Astrocyte of the cerebellum (primary cell): ENCODE measurements at regions not wholly inside any gene's neighbourhood (a gene's known extent, or its start where the extent isn't known, plus 50 kb on each side); places are given as distances from the start of the nearest gene placed in this dataset.
"Not testable (repeated sequence)": the region's sequence is repeated elsewhere in the genome, so short reads cannot be mapped to it uniquely, and the experiment has no call there.

ENCODE experiments used
- DNase-seq: peaks from one replicate; pipeline ENCODE4 v3.0.0-alpha.2; 2011; ENCODE audit warnings: low read depth
- H3K4me3 ChIP-seq: 2 replicates; pipeline ENCODE4 v1.5.1; 2011; ENCODE audit warnings: mild to moderate bottlenecking, low read depth, low read length, moderate library complexity
- in situ Hi-C: cut with HindIII; loops from 2 replicates; pipeline ENCODE4 v1.10.0; 2017; ENCODE audit warnings: low sequenced_read_pairs
- TF ChIP-seq, protein P1 (sequence below): IDR thresholded peaks from 2 replicates; pipeline ENCODE4 v1.5.1; 2012; ENCODE audit warnings: low read length, low read depth, moderate library complexity, mild to moderate bottlenecking; ENCODE audit errors: missing control alignments

DNA sequence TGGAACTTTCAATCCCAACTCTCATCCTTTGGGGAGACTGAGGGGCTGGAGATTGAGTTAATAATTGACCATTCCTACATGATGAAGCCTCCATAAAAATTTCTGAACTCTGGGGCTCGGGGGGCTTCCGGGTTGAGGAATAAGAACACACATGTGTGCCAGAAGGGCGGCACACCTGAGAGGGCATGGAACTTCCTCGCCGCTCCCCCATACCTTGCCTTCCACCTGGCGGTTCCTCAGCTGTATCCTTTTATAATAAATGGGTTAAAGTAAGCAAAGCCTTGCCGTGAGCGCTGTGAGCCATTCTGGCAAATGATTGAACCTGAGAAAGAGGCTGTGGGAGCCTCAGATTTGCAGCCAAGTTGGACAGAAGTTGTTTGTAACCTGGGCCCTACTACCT is 164.8 kb downstream of the LY86 start:
- TF ChIP-seq, protein P1, sequence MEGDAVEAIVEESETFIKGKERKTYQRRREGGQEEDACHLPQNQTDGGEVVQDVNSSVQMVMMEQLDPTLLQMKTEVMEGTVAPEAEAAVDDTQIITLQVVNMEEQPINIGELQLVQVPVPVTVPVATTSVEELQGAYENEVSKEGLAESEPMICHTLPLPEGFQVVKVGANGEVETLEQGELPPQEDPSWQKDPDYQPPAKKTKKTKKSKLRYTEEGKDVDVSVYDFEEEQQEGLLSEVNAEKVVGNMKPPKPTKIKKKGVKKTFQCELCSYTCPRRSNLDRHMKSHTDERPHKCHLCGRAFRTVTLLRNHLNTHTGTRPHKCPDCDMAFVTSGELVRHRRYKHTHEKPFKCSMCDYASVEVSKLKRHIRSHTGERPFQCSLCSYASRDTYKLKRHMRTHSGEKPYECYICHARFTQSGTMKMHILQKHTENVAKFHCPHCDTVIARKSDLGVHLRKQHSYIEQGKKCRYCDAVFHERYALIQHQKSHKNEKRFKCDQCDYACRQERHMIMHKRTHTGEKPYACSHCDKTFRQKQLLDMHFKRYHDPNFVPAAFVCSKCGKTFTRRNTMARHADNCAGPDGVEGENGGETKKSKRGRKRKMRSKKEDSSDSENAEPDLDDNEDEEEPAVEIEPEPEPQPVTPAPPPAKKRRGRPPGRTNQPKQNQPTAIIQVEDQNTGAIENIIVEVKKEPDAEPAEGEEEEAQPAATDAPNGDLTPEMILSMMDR: no peak
- in situ Hi-C loops: no loop called here
- no peak for DNase-seq
- H3K4me3 ChIP-seq: no peak overlapping the region

DNA sequence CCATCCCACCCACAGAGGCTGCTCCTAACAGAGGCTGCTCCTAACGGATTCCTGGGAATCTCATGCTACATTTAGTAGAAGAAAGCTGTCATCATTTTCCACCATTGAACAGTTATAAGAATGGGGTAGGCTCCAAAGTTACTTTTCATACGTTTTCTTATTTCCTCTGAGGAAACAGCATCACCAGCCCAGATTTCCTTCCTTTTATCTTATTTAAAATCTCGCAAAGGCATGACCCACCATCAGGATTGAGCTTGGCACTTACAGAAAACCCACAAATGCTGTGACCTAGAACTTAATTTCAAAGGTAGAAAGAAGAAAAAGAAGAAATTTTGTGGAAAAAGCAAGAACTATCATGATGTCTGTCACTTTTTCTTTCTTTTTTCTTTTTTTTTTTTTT is 168.0 kb downstream of the LY86 start:
- in situ Hi-C loops: no loop called here
- no peak overlapping the region for H3K4me3 ChIP-seq
- TF ChIP-seq, protein P1: no peak
- no peak for DNase-seq

DNA sequence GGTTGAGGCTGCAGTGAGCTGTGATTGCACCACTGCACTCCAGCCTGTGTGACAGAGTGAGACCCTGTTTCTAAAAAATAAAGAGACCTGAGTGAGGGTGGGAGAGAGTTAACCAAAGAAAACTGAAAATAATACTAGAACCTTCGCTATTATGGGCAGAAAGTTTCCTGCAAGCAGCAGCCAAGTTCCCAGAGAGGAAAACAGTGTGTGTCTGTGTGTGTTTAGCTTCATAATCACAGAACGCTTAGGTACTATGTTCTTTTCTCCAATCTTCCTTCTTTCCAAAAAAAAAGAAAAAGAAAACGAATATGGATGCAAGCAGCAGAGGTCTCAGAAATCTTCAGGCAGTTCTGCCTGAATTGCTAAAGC is 170.0 kb downstream of the LY86 start:
- no peak for DNase-seq
- no peak overlapping the region for H3K4me3 ChIP-seq
- in situ Hi-C loops: no loop called here
- TF ChIP-seq, protein P1: no peak

DNA sequence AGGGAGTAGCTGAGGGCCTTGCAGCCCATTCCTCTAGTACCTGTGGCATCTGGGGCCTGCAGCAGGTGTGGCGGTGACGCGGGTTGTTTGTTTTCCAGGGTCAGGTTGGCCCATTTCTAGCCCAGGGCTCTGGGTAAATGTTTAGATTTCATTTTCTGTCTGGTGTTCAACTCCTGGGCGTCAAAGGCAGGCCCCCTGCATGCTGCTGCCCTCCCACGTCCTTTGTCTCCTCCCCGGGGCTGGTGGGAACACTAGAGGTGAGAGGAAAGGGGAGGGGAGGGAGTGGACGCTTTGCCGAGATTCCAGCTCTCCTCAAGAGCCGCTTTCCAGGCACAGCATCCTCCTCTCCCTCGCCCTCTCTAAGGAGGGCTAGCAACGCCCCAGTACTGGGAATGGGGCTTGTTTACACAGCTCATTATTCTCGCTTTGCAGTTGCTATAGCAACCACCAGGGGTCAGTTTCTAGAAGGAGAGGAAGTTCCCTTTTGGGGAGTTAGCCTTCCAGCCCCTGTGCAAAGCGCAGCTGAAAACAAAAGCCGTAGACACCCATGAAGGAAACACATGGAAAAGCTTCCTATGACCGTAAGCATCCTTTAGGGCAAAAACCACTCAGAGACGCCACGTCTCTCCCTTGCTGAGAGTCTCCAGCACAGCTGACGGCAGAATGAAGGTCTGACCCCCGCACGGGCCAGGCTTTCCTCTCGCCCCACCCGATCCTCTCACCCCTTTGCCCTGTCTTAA is 170.6 kb downstream of the LY86 start:
- DNase-seq: peak; percentile 46
- TF ChIP-seq, protein P1: peak; percentile 68
- no peak overlapping the region for H3K4me3 ChIP-seq
- in situ Hi-C loops: no loop called here

DNA sequence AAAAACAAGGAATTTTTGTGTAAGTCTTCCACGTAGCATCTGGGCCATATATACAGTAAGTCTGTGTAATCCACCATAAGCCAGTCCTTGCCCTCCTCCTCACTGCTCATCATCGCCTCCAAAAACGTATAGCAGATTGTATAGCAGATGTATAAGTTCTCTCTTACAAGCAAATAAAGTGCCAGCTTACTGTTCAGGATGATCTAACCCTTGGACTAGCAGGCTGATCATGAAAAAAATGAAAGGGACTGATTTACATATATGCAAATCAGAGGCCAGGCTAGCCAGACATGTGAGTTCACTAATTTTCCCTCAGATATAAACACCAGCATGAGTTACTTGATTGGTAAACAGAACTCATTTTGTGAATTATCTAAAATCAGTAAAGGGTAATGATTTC is 171.5 kb downstream of the LY86 start:
- in situ Hi-C loops: no loop called here
- no peak for DNase-seq
- no peak overlapping the region for H3K4me3 ChIP-seq
- TF ChIP-seq, protein P1: no peak

DNA sequence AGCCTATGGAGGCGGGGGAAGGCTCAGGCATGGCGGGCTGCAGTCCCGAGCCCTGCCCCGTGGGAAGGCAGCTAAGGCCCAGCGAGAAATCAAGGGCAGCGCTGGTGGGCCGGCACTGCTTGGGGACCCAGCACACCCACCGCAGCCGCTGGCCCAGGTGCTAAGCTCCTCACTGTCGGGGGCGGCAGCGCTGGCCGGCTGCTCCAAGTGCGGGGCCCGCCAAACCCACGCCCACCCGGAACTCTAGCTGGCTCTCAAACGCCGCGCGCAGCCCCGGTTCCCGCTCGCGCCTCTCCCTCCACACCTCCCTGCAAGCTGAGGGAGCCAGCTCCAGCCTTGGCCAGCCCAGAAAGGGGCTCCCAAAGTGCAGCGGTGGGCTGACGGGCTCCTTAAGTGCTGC is 174.0 kb downstream of the LY86 start:
- H3K4me3 ChIP-seq, in situ Hi-C loops, DNase-seq: not testable (repeated sequence)

DNA sequence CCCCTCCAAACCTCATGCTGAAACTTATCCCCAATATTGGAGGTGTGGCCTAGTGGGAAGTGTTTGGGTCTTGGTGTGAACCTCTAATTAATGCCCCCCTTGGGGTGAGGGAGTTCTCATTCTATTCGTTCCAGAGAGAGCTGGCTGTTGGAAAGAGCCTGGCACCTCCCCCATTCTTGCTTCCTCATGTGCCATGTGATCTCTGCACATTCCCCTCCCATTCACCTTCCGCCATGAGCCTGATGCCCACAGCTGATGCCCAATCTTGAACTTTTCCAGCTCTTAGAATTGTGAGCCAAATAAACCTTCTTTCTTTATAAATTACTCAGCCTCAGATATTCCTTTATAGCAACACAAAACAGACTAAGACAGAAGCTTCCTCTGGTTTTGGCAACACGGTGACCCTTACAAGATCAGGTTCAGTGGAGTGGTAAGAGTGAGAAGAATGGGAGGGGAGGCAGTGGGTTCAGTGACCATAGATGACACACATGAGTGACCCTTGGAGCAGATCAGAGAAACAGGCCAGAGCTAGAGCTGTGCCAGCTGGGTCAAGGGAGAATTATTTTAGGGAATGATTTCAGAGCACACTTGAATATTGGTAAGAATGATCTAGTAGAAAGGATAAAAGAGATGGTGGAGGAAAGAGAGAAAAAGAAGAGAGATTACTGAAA is 176.4 kb downstream of the LY86 start:
- no peak overlapping the region for H3K4me3 ChIP-seq
- DNase-seq: no peak
- in situ Hi-C loops: no loop called here
- TF ChIP-seq, protein P1: no peak
